Caco-2 (cell line): ENCODE measurements at regions not wholly inside any gene's neighbourhood (a gene's known extent, or its start where the extent isn't known, plus 50 kb on each side); places are given as distances from the start of the nearest gene placed in this dataset.

Source experiments
- BruUV-seq: library from RNA; stranded (reverse); fragments of 400-500 nt; replicated peaks from 2 replicates; lab custom pipeline; 2021; lab: Mats Ljungman, UMichigan
- CTCF ChIA-PET: fragments of 300-600 bp; sonication (Branson Sonifier 250); formaldehyde crosslinking; loops from one replicate; lab custom pipeline; 2022; ENCODE audit warnings: antibody characterized with exemption; lab: Charles Lee
- POLR2A ChIA-PET: fragments of 300-600 bp; sonication (Branson Sonifier 250); formaldehyde crosslinking; loops from one replicate; lab custom pipeline; 2022; ENCODE audit warnings: antibody characterized with exemption; lab: Charles Lee
- DNase-seq, 2 experiments: peaks; one replicate each; pipeline versions ENCODE4 v3.0.0 to v3.0.0-alpha.2; 2020 to 2022
- H3K27me3 ChIP-seq: replicated peaks from 2 replicates; pipeline ENCODE4 v1.6.0; 2011; ENCODE audit warnings: low read length; ENCODE audit not compliant: control insufficient read depth, insufficient read depth
- H3K36me3 ChIP-seq: 2 replicates; pipeline ENCODE4 v1.5.1; 2011; ENCODE audit warnings: low read length; ENCODE audit not compliant: control insufficient read depth, insufficient read depth
- H3K4me1 ChIP-seq: fragments of 250-450 bp; sonication (Bioruptor Pico); 2 replicates; pipeline ENCODE4 v1.5.1; 2020; ENCODE audit warnings: mild to moderate bottlenecking
- H3K4me3 ChIP-seq: 2 replicates; pipeline ENCODE4 v1.5.1; 2011; ENCODE audit warnings: low read depth, mild to moderate bottlenecking, control low read depth, low read length
- H3K9me3 ChIP-seq: fragments of 250-450 bp; sonication (Bioruptor Pico); 2 replicates; pipeline ENCODE4 v1.5.1; 2020; ENCODE audit warnings: mild to moderate bottlenecking, moderate library complexity
- H3K27ac Mint-ChIP-seq: one replicate; pipeline ENCODE4 v1.8.0; 2022; ENCODE audit warnings: mixed read lengths; ENCODE audit not compliant: unreplicated experiment
- H3K27me3 Mint-ChIP-seq: one replicate; pipeline ENCODE4 v1.8.0; 2022; ENCODE audit warnings: mixed read lengths; ENCODE audit not compliant: insufficient read depth, unreplicated experiment
- H3K36me3 Mint-ChIP-seq: one replicate; pipeline ENCODE4 v1.8.0; 2022; ENCODE audit warnings: mild to moderate bottlenecking, mixed read lengths; ENCODE audit not compliant: insufficient read depth, unreplicated experiment
- H3K4me1 Mint-ChIP-seq: one replicate; pipeline ENCODE4 v1.8.0; 2022; ENCODE audit warnings: low read depth, mixed read lengths; ENCODE audit not compliant: unreplicated experiment
- H3K4me3 Mint-ChIP-seq: one replicate; pipeline ENCODE4 v1.8.0; 2022; ENCODE audit warnings: mild to moderate bottlenecking, moderate library complexity, mixed read lengths; ENCODE audit not compliant: unreplicated experiment
- H3K9me3 Mint-ChIP-seq: one replicate; pipeline ENCODE4 v1.8.0; 2022; ENCODE audit warnings: mixed read lengths; ENCODE audit not compliant: unreplicated experiment
- intact Hi-C: fragments of 100-400 bp; cut with micrococcal nuclease; formaldehyde crosslinking; loops from one replicate; pipeline ENCODE4 v1.10.0; 2022; ENCODE audit not compliant: unreplicated experiment
- TF ChIP-seq, protein P1 (sequence below), 2 experiments: fragments of 200-600 bp in 1 of 2; IDR thresholded peaks; 1 replicate in 1 of 2; 2 replicates in 1 of 2; pipeline versions ENCODE4 v1.5.1 to v1.8.0; 2011 to 2022; ENCODE audit warnings: antibody characterized with exemption in 1 of 2, control low read depth in 1 of 2, inconsistent platforms in 1 of 2, low read depth in 1 of 2, low read length in 1 of 2, mild to moderate bottlenecking in 1 of 2, moderate library complexity in 1 of 2; ENCODE audit not compliant: insufficient read depth in 1 of 2, severe bottlenecking in 1 of 2, unreplicated experiment in 1 of 2

DNA sequence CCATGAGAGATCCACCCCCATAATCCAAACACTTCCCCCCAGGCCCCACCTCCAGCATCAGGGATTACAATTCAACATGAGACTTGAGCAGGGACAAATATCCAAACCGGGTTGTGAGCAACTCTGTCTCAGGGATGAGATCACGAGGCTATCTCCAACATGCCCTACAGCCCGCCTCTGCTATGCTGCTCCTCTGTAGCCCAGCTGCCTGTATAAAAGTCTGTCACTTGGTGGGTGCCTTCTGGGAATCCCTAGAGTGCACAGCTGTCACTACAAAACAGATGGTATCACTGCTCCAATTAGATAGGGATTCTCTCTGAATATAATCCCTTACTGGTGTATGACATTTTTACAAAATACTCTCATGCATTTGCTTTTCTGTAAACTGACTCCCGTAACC lies 114.9 kb upstream of the NANOS1 start:
- no peaks in the 10 kb centered on the region for H3K36me3 Mint-ChIP-seq
- intact Hi-C loops = no loop called here
- no peak overlapping the region for H3K4me3 ChIP-seq
- H3K4me1 ChIP-seq = peaks cover 34% of the 10 kb centered on the region
- CTCF ChIA-PET = no interaction called here
- no peaks in the 10 kb centered on the region for H3K36me3 ChIP-seq
- H3K27me3 ChIP-seq = no peaks in the 10 kb centered on the region; the same call in 1 of the 2 replicates
- H3K9me3 ChIP-seq = peaks cover 3% of the 10 kb centered on the region; the same call in 1 of the 2 replicates
- H3K27ac Mint-ChIP-seq = no peak overlapping the region
- TF ChIP-seq, protein P1, sequence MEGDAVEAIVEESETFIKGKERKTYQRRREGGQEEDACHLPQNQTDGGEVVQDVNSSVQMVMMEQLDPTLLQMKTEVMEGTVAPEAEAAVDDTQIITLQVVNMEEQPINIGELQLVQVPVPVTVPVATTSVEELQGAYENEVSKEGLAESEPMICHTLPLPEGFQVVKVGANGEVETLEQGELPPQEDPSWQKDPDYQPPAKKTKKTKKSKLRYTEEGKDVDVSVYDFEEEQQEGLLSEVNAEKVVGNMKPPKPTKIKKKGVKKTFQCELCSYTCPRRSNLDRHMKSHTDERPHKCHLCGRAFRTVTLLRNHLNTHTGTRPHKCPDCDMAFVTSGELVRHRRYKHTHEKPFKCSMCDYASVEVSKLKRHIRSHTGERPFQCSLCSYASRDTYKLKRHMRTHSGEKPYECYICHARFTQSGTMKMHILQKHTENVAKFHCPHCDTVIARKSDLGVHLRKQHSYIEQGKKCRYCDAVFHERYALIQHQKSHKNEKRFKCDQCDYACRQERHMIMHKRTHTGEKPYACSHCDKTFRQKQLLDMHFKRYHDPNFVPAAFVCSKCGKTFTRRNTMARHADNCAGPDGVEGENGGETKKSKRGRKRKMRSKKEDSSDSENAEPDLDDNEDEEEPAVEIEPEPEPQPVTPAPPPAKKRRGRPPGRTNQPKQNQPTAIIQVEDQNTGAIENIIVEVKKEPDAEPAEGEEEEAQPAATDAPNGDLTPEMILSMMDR (IDR thresholded peaks at IDR 0.05; ENCODE audit: insufficient read depth in 1 of 2, low read depth in 1 of 2, low read length in 1 of 2, severe bottlenecking in 1 of 2, unreplicated experiment in 1 of 2) = no peak
- POLR2A ChIA-PET = no interaction called here
- DNase-seq = no peak
- peaks cover 30% of the 10 kb centered on the region for H3K4me1 Mint-ChIP-seq
- H3K4me3 Mint-ChIP-seq = no peak overlapping the region
- no TSS peak for BruUV-seq
- H3K27me3 Mint-ChIP-seq = no peaks in the 10 kb centered on the region
- peaks cover 10% of the 10 kb centered on the region for H3K9me3 Mint-ChIP-seq

DNA sequence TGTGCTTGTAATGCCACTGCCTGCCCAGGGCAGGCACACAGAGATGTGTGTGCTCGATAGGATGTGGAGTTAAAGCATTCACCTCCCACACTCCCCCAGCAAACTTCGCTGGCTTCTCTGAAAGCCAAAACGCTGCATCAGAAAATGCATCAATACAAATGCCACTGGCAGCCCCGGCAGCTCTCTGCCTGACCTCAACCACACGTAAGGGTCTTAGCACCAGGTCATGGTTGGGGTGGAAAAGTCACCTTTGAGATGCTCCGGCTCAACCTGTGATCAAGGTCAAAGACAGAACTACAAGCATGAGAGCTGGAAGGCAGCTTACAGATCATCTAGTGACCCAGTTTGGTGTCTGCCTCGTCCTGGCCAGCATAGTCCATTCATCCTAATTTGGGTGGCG lies 114.4 kb upstream of the NANOS1 start:
- no peaks in the 10 kb centered on the region for H3K27me3 Mint-ChIP-seq
- Histone ChIP-seq H3K36me3 (no peaks in the 10 kb centered on the region), H3K4me1 (peaks cover 34% of the 10 kb centered on the region), H3K27me3 (no peaks in the 10 kb centered on the region; the same call in 1 of the 2 replicates), H3K4me3 (no peak overlapping the region), H3K9me3 (peaks cover 3% of the 10 kb centered on the region; the same call in 1 of the 2 replicates)
- H3K4me1 Mint-ChIP-seq = peaks cover 30% of the 10 kb centered on the region
- no peaks in the 10 kb centered on the region for H3K36me3 Mint-ChIP-seq
- DNase-seq = no peak
- H3K4me3 Mint-ChIP-seq = no peak overlapping the region
- TF ChIP-seq, protein P1 (IDR thresholded peaks at IDR 0.05; ENCODE audit: insufficient read depth in 1 of 2, low read depth in 1 of 2, low read length in 1 of 2, severe bottlenecking in 1 of 2, unreplicated experiment in 1 of 2) = no peak
- no TSS peak for BruUV-seq
- ChIA-PET POLR2A (no interaction called here), CTCF (no interaction called here)
- no peak overlapping the region for H3K27ac Mint-ChIP-seq
- intact Hi-C loops = no loop called here
- peaks cover 10% of the 10 kb centered on the region for H3K9me3 Mint-ChIP-seq

DNA sequence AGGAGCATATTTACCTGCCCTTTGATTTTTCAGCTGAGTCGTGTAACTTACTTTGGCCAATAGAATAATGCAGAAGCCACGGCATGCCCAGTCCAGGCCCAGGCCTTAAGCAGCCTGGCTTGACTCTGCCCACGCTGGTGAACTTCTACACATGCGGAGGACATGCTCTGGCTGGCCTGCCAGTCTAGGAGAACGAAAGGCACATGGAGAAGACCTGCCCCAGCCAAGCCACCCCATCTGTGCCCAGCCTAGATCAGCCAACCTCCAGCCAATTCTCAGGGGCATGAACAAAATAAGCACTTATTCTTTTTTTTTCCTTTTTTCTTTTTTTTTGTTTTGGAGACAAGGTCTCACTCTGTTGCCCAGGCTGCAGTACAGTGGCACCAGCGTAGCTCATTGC lies 112.7 kb upstream of the NANOS1 start:
- Mint-ChIP-seq H3K27ac (no peak overlapping the region), H3K36me3 (no peaks in the 10 kb centered on the region), H3K4me3 (no peak overlapping the region), H3K27me3 (no peaks in the 10 kb centered on the region), H3K9me3 (peaks cover 10% of the 10 kb centered on the region), H3K4me1 (peaks cover 20% of the 10 kb centered on the region)
- Histone ChIP-seq H3K4me1 (peaks cover 22% of the 10 kb centered on the region), H3K9me3 (peaks cover 3% of the 10 kb centered on the region; the same call in 1 of the 2 replicates), H3K4me3 (no peak overlapping the region), H3K27me3 (no peaks in the 10 kb centered on the region; the same call in 1 of the 2 replicates), H3K36me3 (no peaks in the 10 kb centered on the region)
- TF ChIP-seq, protein P1 (IDR thresholded peaks at IDR 0.05; ENCODE audit: insufficient read depth in 1 of 2, low read depth in 1 of 2, low read length in 1 of 2, severe bottlenecking in 1 of 2, unreplicated experiment in 1 of 2) = no peak
- BruUV-seq = no TSS peak
- no peak for DNase-seq
- CTCF ChIA-PET = no interaction called here
- intact Hi-C loops = no loop called here
- POLR2A ChIA-PET = no interaction called here
